ENCODE measurements at regions not wholly inside any gene's neighbourhood (a gene's known extent, or its start where the extent isn't known, plus 50 kb on each side); places are given as distances from the start of the nearest gene placed in this dataset.

DNA sequence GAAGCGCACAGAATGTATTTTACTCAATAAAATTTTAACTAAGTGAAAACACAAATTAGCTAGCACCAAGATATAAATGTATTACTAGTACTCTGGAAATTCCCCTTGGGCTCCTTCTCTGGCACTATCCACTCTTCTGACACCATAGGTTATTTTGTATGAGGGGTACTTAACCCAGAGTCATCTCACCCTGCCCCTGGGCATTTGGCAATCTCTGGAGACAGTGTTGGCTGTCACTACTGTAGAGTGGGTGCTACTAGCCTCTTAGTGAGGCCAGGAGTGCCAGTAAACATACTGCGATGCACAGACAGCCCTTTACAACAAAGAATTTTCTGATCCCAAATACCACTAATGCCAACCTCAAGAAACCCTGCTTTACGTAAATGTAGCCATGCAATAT is 246.3 kb upstream of the KBTBD8 start:
- DNase-seq: no peak

DNA sequence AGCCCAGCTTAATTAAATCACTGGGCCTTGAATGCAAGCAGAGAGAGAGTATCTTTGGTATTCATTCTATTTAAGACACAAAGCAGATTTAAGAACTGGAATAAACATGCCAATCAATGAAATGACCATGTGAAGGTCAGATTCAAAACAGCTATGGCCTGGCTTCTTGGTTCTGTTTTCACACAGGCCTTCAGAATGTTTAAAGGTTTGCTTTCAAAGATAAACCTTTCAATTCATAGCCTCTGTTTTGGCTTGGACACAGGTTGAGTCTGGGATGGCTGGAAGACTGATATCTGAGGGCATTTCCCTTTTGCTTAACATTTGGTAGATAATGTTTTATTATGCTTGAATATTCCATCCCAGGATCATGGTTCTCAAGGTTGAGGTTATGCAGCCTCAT is 244.4 kb upstream of the KBTBD8 start:
- no peak for DNase-seq

DNA sequence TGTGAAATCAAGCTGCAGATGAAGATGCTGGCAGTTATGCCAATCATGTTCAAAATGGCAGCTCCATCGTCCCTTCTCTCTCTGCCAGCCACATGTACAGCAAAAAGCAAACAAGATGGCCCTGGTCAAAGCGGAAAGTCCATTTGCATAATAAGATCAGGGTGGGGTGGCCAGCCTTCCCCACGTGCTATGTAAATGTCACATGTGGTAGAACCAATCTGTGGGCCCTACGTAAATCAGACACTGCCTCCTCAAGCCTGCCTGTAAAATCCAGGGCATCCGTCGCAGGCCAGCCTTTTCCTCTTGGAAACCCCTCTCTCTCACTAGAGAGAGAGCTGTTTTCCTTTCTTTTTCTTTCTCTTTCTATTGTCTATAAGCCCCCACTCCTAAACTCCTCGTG is 243.5 kb upstream of the KBTBD8 start:
- DNase-seq: no peak

GRCh38 chr3:66755924-66756323 is 242.2 kb upstream of the KBTBD8 start:
- no peak for DNase-seq

- no peak for DNase-seq
Measured at GRCh38 chr3:66756468-66757036, 241.6 kb upstream of the KBTBD8 start.

DNA sequence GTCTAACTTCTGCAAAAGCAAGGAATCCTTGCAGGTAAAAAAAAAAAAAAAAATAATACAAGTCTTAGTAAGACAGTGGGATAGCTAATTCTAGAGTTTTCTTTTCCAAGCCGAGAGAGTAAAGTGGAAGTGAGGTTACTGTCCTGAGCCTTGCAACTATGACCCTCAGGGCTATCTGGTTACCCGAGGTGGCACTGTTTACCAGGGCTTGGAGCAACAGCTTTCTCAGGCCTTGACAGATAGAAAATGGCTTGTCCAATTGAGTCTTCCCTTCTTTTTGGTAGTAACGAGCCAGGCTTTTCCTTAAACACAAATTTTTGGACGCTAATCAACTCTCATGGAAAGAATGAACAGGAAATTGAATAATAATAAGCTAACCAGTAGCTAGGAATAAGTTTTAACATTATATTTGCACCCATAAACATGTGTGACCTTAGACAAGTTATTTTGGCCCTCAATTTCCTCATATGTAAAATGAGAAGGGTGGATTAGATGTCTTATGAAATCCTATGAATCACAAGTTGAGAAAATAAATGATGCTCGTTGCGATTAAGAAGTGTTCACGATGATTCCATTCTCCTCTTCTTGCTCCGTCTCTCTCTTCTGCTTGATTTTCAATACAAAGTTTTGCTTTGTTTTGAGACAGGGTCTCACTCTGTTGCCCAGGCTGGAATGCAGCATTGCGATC is 236.9 kb upstream of the KBTBD8 start:
- DNase-seq: no peak

DNA sequence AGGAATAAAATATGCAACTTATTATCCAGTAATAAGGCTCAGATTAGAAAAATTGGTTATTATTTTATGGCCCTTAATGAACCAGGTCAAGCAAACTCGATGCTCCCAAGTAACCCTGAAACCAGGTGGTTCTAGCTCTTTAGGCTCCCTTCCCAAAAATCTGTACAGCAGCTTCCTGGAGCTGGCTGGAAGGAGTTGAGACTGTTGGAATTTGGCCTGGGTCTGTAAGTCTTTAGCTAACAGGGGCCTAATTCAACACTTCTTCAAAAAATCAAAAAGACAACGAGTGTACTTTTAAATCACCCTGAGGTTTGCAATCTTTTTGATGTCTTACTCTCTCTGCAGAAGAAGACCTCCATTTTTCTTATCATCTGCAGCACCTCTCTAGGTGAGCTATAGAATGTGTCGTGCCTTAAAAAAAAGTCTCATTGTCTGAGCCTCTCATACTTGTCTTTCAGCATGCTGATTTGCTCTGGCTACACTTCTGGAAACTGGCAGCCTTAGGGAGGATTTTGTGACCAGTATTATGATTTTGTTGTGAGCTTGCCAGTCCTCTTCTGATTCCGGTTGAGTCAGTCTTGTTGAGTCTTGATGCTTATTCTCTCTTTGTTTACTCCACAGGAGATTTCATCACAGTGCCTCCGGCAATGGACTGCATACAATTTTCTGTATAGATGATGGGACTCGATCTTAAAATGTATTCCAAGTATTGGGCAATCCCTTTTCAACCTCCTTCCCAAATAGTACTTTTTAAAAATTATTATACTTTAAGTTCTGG is 235.0 kb upstream of the KBTBD8 start:
- peak; percentile 11 for DNase-seq

DNA sequence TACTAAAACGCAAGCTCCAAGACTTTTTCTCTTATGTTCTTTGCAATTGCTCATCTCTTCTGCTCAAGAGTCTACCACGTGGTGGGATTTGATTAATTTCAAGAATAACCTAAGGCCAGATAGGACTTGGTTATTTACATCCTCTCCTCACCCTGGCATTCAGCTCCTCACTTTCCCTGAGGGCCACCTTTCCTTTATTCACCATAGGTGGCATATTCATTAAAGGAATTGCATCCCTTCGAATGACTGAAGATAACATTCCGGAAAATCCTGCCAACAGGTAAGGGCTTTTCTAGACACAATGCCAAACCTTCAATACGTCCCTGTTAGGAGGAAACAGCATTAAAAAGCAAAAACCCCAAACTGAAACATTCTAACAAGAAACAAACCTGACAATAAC is 220.0 kb upstream of the KBTBD8 start:
- DNase-seq: no peak

- no peak for DNase-seq
Measured at GRCh38 chr3:66778777-66779176, 219.3 kb upstream of the KBTBD8 start.

- no peak for DNase-seq
Measured at GRCh38 chr3:66785191-66785909, 212.8 kb upstream of the KBTBD8 start.

- DNase-seq: no peak
Measured at GRCh38 chr3:66789580-66790237, 208.4 kb upstream of the KBTBD8 start.

DNA sequence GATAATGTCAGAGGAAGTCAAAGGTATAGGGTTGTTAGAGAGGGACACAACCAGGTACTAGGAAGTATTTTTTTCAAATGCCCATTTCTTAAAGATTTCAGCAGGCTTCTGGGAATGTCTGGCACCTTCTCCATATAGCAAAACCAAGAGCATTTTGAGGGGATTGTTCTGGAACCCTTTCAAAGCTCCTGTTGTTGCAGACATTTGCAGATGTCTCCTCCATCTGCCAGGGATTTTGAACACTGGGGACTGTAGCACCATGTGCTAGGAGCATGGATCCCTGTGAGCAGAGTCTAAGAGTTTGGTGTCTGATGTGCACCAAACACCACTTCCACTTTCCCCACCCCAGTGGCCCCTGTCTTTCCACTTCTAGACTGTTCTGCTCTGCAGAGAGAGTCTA is 206.0 kb upstream of the KBTBD8 start:
- DNase-seq: no peak

GRCh38 chr3:66795365-66795764 is 202.7 kb upstream of the KBTBD8 start:
- DNase-seq: peak; percentile 72

- no peak for DNase-seq
Measured at GRCh38 chr3:66796343-66796742, 201.8 kb upstream of the KBTBD8 start.

- peak; percentile 74 for DNase-seq
Measured at GRCh38 chr3:66797889-66798560, 200.1 kb upstream of the KBTBD8 start.

DNA sequence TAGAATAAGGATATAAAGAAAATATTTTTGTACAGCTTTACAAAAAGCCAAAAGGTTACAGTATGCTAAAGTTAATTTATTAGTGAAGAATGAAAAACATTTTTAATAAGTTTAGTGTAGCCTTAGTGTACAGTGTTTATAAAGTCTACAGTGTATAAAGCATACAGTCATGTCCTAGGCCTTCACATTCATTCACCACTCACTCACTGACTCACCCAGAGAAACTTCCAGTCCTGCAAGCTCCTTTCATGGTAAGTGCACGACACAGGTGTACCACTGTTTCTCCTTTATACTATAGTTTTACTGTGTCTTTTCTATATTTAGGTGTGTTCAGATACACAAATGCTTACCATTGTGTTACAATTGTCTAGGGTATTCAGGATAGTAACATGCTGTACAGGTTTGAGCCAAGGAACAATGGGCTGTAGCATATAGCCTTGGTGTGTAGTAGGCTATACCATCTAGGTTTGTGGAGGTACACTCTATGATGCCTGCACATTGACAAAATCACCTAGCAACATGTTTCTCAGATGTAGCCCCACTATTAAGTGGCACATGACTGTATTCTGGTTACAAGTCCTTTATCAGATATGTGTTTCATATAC is 197.1 kb upstream of the KBTBD8 start:
- no peak for DNase-seq

- no peak for DNase-seq
Measured at GRCh38 chr3:66803206-66803605, 194.9 kb upstream of the KBTBD8 start.

DNA sequence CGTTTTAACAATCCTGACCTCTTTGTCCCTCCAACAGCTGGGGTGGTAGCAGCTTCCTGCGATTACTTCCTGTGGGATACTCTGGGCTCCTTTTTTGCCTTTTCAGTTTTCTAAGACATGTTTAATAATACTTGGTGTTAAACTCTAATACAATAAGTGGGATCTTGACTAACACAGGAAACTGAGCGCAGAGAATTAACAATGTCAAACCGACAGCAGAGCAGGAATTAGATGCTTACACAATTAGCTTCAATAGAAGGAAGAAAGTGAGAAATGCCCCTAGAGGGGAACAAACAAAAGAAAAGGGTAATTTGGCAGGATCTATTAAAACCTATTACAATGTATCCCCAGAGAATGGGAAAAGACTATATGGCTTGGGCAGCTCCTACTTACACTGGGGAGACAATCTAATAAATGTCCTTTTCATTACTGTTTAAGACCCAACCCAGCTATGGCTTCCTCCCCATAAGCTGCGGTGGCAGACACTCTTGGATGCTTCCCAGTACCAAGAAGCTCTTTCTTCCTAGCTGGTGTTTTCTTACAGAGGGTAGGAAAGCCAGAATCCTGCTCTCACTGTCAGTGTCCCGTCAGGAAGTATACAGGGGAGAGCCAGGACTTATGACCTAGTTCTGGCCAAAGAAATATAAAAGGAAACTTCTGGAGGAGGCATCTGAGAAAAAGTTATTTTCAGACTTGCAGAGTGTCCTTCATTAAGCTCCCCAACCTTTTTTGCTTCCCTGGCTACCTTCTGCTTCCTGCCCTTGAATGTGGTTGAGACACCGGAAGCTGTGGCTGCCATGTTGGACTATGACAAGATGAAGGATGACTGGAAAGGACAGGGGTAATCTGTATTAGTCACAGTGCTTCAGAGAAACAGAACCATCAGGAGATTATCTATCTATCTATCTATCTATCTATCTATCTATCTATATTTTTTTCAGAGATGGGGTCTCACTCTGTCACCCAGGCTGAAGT is 194.1 kb upstream of the KBTBD8 start:
- DNase-seq: no peak

GRCh38 chr3:66808891-66809594 is 189.1 kb upstream of the KBTBD8 start:
- no peak for DNase-seq

DNA sequence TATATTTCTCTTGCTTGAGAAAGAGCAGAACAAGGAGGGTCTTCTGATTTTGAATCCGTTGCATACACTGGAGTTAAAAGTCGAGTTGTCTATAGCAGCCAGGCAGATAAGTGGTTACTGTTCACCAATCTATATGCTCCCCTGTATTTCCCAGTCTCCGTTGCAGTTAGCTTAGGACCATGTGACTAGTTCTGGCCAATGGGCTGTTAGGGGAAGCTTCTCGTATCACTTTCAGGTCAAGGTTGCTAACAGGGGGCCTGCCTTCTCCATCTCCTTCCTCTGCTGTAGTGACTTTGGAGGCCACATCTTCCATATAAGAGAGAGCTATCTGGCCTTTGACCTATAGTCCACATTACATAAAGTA is 188.5 kb upstream of the KBTBD8 start:
- no peak for DNase-seq

All from fibroblast of skin of scalp (primary cell).